ENCODE measurements at regions not wholly inside any gene's neighbourhood (a gene's known extent, or its start where the extent isn't known, plus 50 kb on each side); places are given as distances from the start of the nearest gene placed in this dataset.

DNA sequence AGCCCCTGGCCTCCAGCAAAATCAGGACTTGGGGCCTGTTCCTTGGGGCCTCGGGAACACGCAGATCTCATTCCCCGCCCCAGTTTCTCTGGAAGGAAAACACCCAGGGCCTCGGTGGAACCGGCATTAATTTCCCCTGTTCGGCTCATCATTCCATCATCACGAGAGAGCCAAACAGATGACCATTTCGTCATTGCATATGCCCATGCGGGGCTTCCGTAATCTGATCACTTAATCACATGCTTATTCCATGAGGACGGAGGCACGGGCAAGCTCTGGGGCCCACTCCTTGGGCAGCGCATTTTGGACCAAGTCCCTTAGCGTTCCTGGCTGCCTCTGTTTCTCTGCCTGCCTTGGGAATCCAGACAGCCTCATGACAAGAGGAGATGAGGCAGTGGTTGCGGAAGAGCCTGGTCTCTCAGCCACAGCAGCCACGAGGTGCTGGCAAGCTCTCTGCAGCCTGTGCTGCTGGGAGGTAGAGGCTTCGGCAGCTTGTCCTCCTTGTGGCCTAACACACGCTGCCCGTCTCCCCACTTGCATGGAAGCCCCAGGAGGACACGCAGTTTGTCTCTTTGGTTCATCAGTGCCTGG is 65.0 kb upstream of the IER5L start (continued):
- TF ChIP-seq ZNF433 (tag by site-specific recombination; IDR thresholded peaks at IDR 0.05; ENCODE audit: low read depth): no peak
- no peak for TF ChIP-seq PRDM1 (tag by site-specific recombination; IDR thresholded peaks at IDR 0.05)
- TF ChIP-seq, protein P1, sequence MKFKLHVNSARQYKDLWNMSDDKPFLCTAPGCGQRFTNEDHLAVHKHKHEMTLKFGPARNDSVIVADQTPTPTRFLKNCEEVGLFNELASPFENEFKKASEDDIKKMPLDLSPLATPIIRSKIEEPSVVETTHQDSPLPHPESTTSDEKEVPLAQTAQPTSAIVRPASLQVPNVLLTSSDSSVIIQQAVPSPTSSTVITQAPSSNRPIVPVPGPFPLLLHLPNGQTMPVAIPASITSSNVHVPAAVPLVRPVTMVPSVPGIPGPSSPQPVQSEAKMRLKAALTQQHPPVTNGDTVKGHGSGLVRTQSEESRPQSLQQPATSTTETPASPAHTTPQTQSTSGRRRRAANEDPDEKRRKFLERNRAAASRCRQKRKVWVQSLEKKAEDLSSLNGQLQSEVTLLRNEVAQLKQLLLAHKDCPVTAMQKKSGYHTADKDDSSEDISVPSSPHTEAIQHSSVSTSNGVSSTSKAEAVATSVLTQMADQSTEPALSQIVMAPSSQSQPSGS (tag by site-specific recombination; IDR thresholded peaks at IDR 0.05; ENCODE audit: low read depth): peak; percentile 70
- no peak for TF ChIP-seq ZNF133 (tag by site-specific recombination; IDR thresholded peaks at IDR 0.05)
- no peak for TF ChIP-seq ZNF394 (tag by site-specific recombination; IDR thresholded peaks at IDR 0.05; ENCODE audit: borderline replicate concordance)
- no peak for TF ChIP-seq ZNF416 (tag by site-specific recombination; IDR thresholded peaks at IDR 0.05)
- TF ChIP-seq ZNF658 (tag by site-specific recombination; IDR thresholded peaks at IDR 0.05): no peak
- TF ChIP-seq KLF8 (tag by site-specific recombination; IDR thresholded peaks at IDR 0.05): no peak
- TF ChIP-seq, protein P2, sequence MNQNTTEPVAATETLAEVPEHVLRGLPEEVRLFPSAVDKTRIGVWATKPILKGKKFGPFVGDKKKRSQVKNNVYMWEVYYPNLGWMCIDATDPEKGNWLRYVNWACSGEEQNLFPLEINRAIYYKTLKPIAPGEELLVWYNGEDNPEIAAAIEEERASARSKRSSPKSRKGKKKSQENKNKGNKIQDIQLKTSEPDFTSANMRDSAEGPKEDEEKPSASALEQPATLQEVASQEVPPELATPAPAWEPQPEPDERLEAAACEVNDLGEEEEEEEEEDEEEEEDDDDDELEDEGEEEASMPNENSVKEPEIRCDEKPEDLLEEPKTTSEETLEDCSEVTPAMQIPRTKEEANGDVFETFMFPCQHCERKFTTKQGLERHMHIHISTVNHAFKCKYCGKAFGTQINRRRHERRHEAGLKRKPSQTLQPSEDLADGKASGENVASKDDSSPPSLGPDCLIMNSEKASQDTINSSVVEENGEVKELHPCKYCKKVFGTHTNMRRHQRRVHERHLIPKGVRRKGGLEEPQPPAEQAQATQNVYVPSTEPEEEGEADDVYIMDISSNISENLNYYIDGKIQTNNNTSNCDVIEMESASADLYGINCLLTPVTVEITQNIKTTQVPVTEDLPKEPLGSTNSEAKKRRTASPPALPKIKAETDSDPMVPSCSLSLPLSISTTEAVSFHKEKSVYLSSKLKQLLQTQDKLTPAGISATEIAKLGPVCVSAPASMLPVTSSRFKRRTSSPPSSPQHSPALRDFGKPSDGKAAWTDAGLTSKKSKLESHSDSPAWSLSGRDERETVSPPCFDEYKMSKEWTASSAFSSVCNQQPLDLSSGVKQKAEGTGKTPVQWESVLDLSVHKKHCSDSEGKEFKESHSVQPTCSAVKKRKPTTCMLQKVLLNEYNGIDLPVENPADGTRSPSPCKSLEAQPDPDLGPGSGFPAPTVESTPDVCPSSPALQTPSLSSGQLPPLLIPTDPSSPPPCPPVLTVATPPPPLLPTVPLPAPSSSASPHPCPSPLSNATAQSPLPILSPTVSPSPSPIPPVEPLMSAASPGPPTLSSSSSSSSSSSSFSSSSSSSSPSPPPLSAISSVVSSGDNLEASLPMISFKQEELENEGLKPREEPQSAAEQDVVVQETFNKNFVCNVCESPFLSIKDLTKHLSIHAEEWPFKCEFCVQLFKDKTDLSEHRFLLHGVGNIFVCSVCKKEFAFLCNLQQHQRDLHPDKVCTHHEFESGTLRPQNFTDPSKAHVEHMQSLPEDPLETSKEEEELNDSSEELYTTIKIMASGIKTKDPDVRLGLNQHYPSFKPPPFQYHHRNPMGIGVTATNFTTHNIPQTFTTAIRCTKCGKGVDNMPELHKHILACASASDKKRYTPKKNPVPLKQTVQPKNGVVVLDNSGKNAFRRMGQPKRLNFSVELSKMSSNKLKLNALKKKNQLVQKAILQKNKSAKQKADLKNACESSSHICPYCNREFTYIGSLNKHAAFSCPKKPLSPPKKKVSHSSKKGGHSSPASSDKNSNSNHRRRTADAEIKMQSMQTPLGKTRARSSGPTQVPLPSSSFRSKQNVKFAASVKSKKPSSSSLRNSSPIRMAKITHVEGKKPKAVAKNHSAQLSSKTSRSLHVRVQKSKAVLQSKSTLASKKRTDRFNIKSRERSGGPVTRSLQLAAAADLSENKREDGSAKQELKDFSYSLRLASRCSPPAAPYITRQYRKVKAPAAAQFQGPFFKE (tag by site-specific recombination; IDR thresholded peaks at IDR 0.05; ENCODE audit: borderline replicate concordance): no peak
- TF ChIP-seq ZNF274 (IDR thresholded peaks at IDR 0.05; ENCODE audit: low read length): no peak
- no peak for TF ChIP-seq ZNF274 (tag by site-specific recombination; IDR thresholded peaks at IDR 0.05; ENCODE audit: borderline replicate concordance)
- TF ChIP-seq, protein P3, sequence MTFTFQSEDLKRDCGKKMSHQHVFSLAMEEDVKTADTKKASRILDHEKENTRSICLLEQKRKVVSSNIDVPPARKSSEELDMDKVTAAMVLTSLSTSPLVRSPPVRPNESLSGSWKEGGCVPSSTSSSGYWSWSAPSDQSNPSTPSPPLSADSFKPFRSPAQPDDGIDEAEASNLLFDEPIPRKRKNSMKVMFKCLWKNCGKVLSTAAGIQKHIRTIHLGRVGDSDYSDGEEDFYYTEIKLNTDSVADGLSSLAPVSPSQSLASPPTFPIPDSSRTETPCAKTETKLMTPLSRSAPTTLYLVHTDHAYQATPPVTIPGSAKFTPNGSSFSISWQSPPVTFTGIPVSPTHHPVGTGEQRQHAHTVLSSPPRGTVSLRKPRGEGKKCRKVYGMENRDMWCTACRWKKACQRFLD (tag by site-specific recombination; IDR thresholded peaks at IDR 0.05): no peak
- TF ChIP-seq ZNF175 (tag by site-specific recombination; IDR thresholded peaks at IDR 0.05): no peak
- TF ChIP-seq ZSCAN30 (tag by site-specific recombination; IDR thresholded peaks at IDR 0.05): no peak
- no peak for TF ChIP-seq ZNF747 (tag by site-specific recombination; IDR thresholded peaks at IDR 0.05)
- TF ChIP-seq SP7 (tag by site-specific recombination; IDR thresholded peaks at IDR 0.05): no peak
- TF ChIP-seq, protein P4, sequence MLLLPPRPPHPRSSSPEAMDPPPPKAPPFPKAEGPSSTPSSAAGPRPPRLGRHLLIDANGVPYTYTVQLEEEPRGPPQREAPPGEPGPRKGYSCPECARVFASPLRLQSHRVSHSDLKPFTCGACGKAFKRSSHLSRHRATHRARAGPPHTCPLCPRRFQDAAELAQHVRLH (tag by site-specific recombination; IDR thresholded peaks at IDR 0.05): no peak
- TF ChIP-seq KLF10 (tag by site-specific recombination; IDR thresholded peaks at IDR 0.05): no peak
- no peak for TF ChIP-seq SP3 (tag by site-specific recombination; IDR thresholded peaks at IDR 0.05)
- peak; percentile 84 for TF ChIP-seq ZNF629 (tag by site-specific recombination; IDR thresholded peaks at IDR 0.05)
- no peak for TF ChIP-seq ZNF549 (tag by site-specific recombination; IDR thresholded peaks at IDR 0.05)
- no peak for TF ChIP-seq ZNF292 (tag by site-specific recombination; IDR thresholded peaks at IDR 0.05; ENCODE audit: borderline replicate concordance, low read depth)
- TF ChIP-seq YY2 (tag by site-specific recombination; IDR thresholded peaks at IDR 0.05): no peak
- TF ChIP-seq, protein P5, sequence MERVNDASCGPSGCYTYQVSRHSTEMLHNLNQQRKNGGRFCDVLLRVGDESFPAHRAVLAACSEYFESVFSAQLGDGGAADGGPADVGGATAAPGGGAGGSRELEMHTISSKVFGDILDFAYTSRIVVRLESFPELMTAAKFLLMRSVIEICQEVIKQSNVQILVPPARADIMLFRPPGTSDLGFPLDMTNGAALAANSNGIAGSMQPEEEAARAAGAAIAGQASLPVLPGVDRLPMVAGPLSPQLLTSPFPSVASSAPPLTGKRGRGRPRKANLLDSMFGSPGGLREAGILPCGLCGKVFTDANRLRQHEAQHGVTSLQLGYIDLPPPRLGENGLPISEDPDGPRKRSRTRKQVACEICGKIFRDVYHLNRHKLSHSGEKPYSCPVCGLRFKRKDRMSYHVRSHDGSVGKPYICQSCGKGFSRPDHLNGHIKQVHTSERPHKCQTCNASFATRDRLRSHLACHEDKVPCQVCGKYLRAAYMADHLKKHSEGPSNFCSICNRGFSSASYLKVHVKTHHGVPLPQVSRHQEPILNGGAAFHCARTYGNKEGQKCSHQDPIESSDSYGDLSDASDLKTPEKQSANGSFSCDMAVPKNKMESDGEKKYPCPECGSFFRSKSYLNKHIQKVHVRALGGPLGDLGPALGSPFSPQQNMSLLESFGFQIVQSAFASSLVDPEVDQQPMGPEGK (tag by site-specific recombination; IDR thresholded peaks at IDR 0.05): 0 out of 2 replicates have a peak, but pooled peaks have one; percentile 14
- no peak for TF ChIP-seq ZNF114 (tag by site-specific recombination; IDR thresholded peaks at IDR 0.05)
- no peak for TF ChIP-seq ZNF350 (tag by site-specific recombination; IDR thresholded peaks at IDR 0.05)
- TF ChIP-seq, protein P6, sequence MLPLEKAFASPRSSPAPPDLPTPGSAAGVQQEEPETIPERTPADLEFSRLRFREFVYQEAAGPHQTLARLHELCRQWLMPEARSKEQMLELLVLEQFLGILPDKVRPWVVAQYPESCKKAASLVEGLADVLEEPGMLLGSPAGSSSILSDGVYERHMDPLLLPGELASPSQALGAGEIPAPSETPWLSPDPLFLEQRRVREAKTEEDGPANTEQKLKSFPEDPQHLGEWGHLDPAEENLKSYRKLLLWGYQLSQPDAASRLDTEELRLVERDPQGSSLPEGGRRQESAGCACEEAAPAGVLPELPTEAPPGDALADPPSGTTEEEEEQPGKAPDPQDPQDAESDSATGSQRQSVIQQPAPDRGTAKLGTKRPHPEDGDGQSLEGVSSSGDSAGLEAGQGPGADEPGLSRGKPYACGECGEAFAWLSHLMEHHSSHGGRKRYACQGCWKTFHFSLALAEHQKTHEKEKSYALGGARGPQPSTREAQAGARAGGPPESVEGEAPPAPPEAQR (tag by site-specific recombination; IDR thresholded peaks at IDR 0.05): no peak
- no peak for TF ChIP-seq ZNF37A (tag by site-specific recombination; IDR thresholded peaks at IDR 0.05)
- TF ChIP-seq HOXA7 (CRISPR knock-in tag; IDR thresholded peaks at IDR 0.05; ENCODE audit: borderline replicate concordance): no peak
